Endothelial cell of umbilical vein (primary cell): ENCODE measurements at regions not wholly inside any gene's neighbourhood (a gene's known extent, or its start where the extent isn't known, plus 50 kb on each side); places are given as distances from the start of the nearest gene placed in this dataset.

Source experiments
- BruUV-seq: library from RNA; stranded (reverse); fragments of 400-500 nt; replicated peaks from 2 replicates; lab custom pipeline; 2021; lab: Mats Ljungman, UMichigan
- CTCF ChIA-PET: fragments of 300-600, 350-600 bp; sonication (Branson Sonifier 250); formaldehyde crosslinking; loops from one replicate; lab custom pipeline; 2021; ENCODE audit warnings: antibody characterized with exemption, inconsistent platforms; lab: Charles Lee
- POLR2A ChIA-PET: fragments of 300-600, 350-600 bp; sonication (Branson Sonifier 250); formaldehyde crosslinking; loops from one replicate; lab custom pipeline; 2021; ENCODE audit warnings: antibody characterized with exemption, inconsistent platforms; lab: Charles Lee
- DNase-seq: peaks from one replicate; pipeline ENCODE4 v3.0.0-alpha.2; 2011; ENCODE audit warnings: low read depth, low spot score
- FAIRE-seq: peaks from 2 replicates; lab custom pipeline; 2011; peaks lifted over from hg19 to GRCh38; lab: Jason Lieb, UNC
- H2AFZ ChIP-seq: 2 replicates; pipeline ENCODE4 v1.6.0; 2012; ENCODE audit warnings: low read depth, low read length, control low read depth, inconsistent platforms
- H3K27ac ChIP-seq: 2 replicates; pipeline ENCODE4 v1.5.1; 2011; ENCODE audit warnings: low read depth, mild to moderate bottlenecking, control low read depth, low read length, moderate library complexity; ENCODE audit not compliant: insufficient read depth
- H3K27me3 ChIP-seq, 2 experiments: 2 replicates each; pipeline versions ENCODE4 v1.6.0 to v1.6.1; 2011; ENCODE audit warnings: low read length in 2 of 2, mixed read lengths in 1 of 2; ENCODE audit not compliant: control insufficient read depth in 2 of 2, insufficient read depth in 2 of 2
- H3K36me3 ChIP-seq, 2 experiments: 2 replicates in 1 of 2; 3 replicates in 1 of 2; pipeline ENCODE4 v1.5.1; 2011; ENCODE audit warnings: low read length in 2 of 2, mild to moderate bottlenecking in 1 of 2, moderate library complexity in 1 of 2; ENCODE audit not compliant: control insufficient read depth in 2 of 2, insufficient read depth in 2 of 2; ENCODE audit errors: extremely low read depth in 1 of 2
- H3K4me1 ChIP-seq: 3 replicates; pipeline ENCODE4 v1.5.1; 2011; ENCODE audit warnings: mild to moderate bottlenecking, low read length; ENCODE audit not compliant: control insufficient read depth, insufficient read depth; ENCODE audit errors: extremely low read depth
- H3K4me2 ChIP-seq: 2 replicates; pipeline ENCODE4 v1.6.1; 2011; ENCODE audit warnings: low read length, control low read depth, mixed read lengths; ENCODE audit not compliant: insufficient read depth
- H3K4me3 ChIP-seq, 3 experiments: fragments of 200-600 bp in 1 of 3; sonication (generic), shearing (Covaris generic) in 1 of 3; replicated peaks in 1 of 3; 2 replicates each; pipeline ENCODE4 v1.5.1; 2011 to 2016; ENCODE audit warnings: control low read depth in 3 of 3, low read length in 3 of 3, mild to moderate bottlenecking in 2 of 3, inconsistent platforms in 1 of 3, low read depth in 1 of 3, moderate library complexity in 1 of 3; ENCODE audit not compliant: insufficient read depth in 1 of 3
- H3K79me2 ChIP-seq: 2 replicates; pipeline ENCODE4 v1.6.0; 2012; ENCODE audit warnings: low read length, inconsistent platforms; ENCODE audit not compliant: control insufficient read depth, insufficient read depth
- H3K9ac ChIP-seq: replicated peaks from 2 replicates; pipeline ENCODE3; 2011; ENCODE audit warnings: low read length, control low read depth; ENCODE audit not compliant: insufficient read depth; ENCODE audit errors: extremely low read depth
- H3K9me1 ChIP-seq: replicated peaks from 3 replicates; pipeline ENCODE4 v1.6.0; 2011; ENCODE audit warnings: mild to moderate bottlenecking, low read length; ENCODE audit not compliant: control insufficient read depth, insufficient read depth; ENCODE audit errors: extremely low read depth
- H3K9me3 ChIP-seq: replicated peaks from 2 replicates; pipeline ENCODE4 v1.5.1; 2012; ENCODE audit warnings: low read length, inconsistent platforms; ENCODE audit not compliant: control insufficient read depth, insufficient read depth
- H4K20me1 ChIP-seq: replicated peaks from 2 replicates; pipeline ENCODE3; 2011; ENCODE audit warnings: mild to moderate bottlenecking, low read length; ENCODE audit not compliant: control insufficient read depth, insufficient read depth; ENCODE audit errors: extremely low read depth
- EZH2 ChIP-seq: IDR thresholded peaks from 2 replicates; pipeline ENCODE4 v1.6.1; 2012; ENCODE audit warnings: borderline replicate concordance, low read depth, mild to moderate bottlenecking, moderate library complexity, low read length, inconsistent platforms; ENCODE audit not compliant: severe bottlenecking
- FOS ChIP-seq: IDR thresholded peaks from 2 replicates; pipeline ENCODE4 v1.6.1; 2011; ENCODE audit warnings: mild to moderate bottlenecking, low read length, moderate library complexity, borderline replicate concordance; ENCODE audit not compliant: insufficient read depth
- GATA2 ChIP-seq: IDR thresholded peaks from 2 replicates; pipeline ENCODE4 v1.7.0; 2011; ENCODE audit warnings: low read depth, mild to moderate bottlenecking, moderate library complexity, mixed read lengths, low read length; ENCODE audit not compliant: insufficient read length, insufficient read depth
- JUN ChIP-seq: IDR thresholded peaks from 2 replicates; pipeline ENCODE4 v1.6.1; 2011; ENCODE audit warnings: borderline replicate concordance, low read depth; ENCODE audit not compliant: insufficient read length, insufficient read depth
- MYC ChIP-seq: IDR thresholded peaks from one replicate; pipeline ENCODE4 v1.6.1; 2011; ENCODE audit warnings: mild to moderate bottlenecking, low read depth, low read length
- POLR2A ChIP-seq: IDR thresholded peaks from 2 replicates; pipeline ENCODE4 v1.6.1; 2012; ENCODE audit warnings: low read depth, mild to moderate bottlenecking, control low read depth, low read length
- POLR2AphosphoS5 ChIP-seq: IDR thresholded peaks from 2 replicates; pipeline ENCODE4 v1.6.1; 2012; ENCODE audit warnings: low read depth, mild to moderate bottlenecking, control low read depth, low read length, moderate library complexity; ENCODE audit not compliant: insufficient read depth
- dilution Hi-C: fragments of 300-500 bp; cut with MboI; formaldehyde crosslinking; loops from one replicate; pipeline ENCODE4 v1.15.0; 2019; ENCODE audit warnings: low sequenced_read_pairs; ENCODE audit not compliant: extremely low pct_ligation_motif_present
- intact Hi-C: fragments of 100-400 bp; cut with micrococcal nuclease; formaldehyde crosslinking; loops from one replicate; pipeline ENCODE4 v1.10.0; 2022
- TF ChIP-seq, protein P1 (sequence below): IDR thresholded peaks from 2 replicates; pipeline ENCODE4 v1.6.1; 2011; ENCODE audit not compliant: insufficient read depth, insufficient read length
- TF ChIP-seq, protein P2 (sequence below), 2 donors: IDR thresholded peaks; 1 replicate in 1 of 2; 2 replicates in 1 of 2; pipeline ENCODE4 v1.5.1; 2011; ENCODE audit warnings: low read length in 2 of 2, mild to moderate bottlenecking in 2 of 2, moderate library complexity in 2 of 2, control low read depth in 1 of 2, inconsistent platforms in 1 of 2, low read depth in 1 of 2; ENCODE audit not compliant: insufficient read depth in 1 of 2; ENCODE audit errors: extremely low read depth in 1 of 2

DNA sequence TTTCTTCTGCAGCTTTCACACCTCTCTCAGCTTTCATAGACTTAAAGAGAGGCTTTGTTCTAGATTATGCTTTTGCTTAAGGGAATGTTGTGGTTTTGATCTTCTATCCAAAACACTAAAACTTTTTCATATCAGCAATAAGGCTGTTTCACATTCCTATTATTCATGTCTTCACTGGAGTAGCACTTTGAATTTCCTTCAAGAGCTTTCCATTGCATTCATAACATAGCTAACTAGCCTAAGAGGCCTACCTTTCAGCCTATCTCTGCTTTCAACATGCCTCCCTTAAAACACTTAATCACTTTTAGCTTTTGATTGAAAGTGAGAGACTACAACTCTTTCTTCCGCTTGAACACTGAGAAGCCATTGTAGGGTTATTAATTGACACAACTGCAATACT, 1117.0 kb upstream of the PHF14 start:
- dilution Hi-C loops = no loop called here
- intact Hi-C loops = no loop called here
- Histone ChIP-seq H3K27me3 (no peaks in the 10 kb centered on the region), H4K20me1 (no peaks in the 10 kb centered on the region), H3K36me3 (no peaks in the 10 kb centered on the region), H3K4me3 (no peak overlapping the region), H3K4me2 (no peak overlapping the region), H2AFZ (no peak overlapping the region), H3K9me3 (no peaks in the 10 kb centered on the region), H3K9me1 (no peaks in the 10 kb centered on the region), H3K9ac (no peak overlapping the region), H3K79me2 (no peaks in the 10 kb centered on the region), H3K27ac (no peak overlapping the region), H3K4me1 (no peaks in the 10 kb centered on the region)
- FAIRE-seq (no peak), DNase-seq (no peak)
- BruUV-seq = no TSS peak
- CTCF ChIA-PET = no interaction called here
- POLR2A ChIA-PET = no interaction called here
- TF ChIP-seq EZH2 = no peak
- TF ChIP-seq, protein P1, sequence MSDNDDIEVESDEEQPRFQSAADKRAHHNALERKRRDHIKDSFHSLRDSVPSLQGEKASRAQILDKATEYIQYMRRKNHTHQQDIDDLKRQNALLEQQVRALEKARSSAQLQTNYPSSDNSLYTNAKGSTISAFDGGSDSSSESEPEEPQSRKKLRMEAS = no peak
- no peak for TF ChIP-seq JUN
- TF ChIP-seq, protein P2, sequence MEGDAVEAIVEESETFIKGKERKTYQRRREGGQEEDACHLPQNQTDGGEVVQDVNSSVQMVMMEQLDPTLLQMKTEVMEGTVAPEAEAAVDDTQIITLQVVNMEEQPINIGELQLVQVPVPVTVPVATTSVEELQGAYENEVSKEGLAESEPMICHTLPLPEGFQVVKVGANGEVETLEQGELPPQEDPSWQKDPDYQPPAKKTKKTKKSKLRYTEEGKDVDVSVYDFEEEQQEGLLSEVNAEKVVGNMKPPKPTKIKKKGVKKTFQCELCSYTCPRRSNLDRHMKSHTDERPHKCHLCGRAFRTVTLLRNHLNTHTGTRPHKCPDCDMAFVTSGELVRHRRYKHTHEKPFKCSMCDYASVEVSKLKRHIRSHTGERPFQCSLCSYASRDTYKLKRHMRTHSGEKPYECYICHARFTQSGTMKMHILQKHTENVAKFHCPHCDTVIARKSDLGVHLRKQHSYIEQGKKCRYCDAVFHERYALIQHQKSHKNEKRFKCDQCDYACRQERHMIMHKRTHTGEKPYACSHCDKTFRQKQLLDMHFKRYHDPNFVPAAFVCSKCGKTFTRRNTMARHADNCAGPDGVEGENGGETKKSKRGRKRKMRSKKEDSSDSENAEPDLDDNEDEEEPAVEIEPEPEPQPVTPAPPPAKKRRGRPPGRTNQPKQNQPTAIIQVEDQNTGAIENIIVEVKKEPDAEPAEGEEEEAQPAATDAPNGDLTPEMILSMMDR (IDR thresholded peaks at IDR 0.05; ENCODE audit: extremely low read depth in 1 of 2, insufficient read depth in 1 of 2, low read depth in 1 of 2, low read length in 2 of 2) = no peak
- TF ChIP-seq POLR2A = no peak
- TF ChIP-seq MYC = no peak
- no peak for TF ChIP-seq GATA2
- TF ChIP-seq POLR2AphosphoS5 = no peak
- no peak for TF ChIP-seq FOS
